KMS-11 (cell line): ENCODE measurements at regions not wholly inside any gene's neighbourhood (a gene's known extent, or its start where the extent isn't known, plus 50 kb on each side); places are given as distances from the start of the nearest gene placed in this dataset.

ENCODE experiments used
- H2AFZ ChIP-seq: fragments of 200-600 bp; sonication (generic); 2 replicates; pipeline ENCODE4 v1.6.1; 2016; ENCODE audit warnings: antibody characterized with exemption, mixed run types, low read depth
- H3K27ac ChIP-seq: fragments of 200-600 bp; sonication (generic); 2 replicates; pipeline ENCODE4 v1.6.1; 2016; ENCODE audit warnings: mild to moderate bottlenecking, mixed run types
- H3K27me3 ChIP-seq: fragments of 200-600 bp; sonication (generic); 2 replicates; pipeline ENCODE4 v1.6.1; 2017; ENCODE audit warnings: mild to moderate bottlenecking, low read depth, mixed run types, moderate library complexity; ENCODE audit not compliant: insufficient read depth
- H3K36me3 ChIP-seq: fragments of 200-600 bp; sonication (generic); 2 replicates; pipeline ENCODE4 v1.6.1; 2017; ENCODE audit warnings: mild to moderate bottlenecking, mixed run types; ENCODE audit not compliant: insufficient read depth
- H3K4me1 ChIP-seq: fragments of 200-600 bp; sonication (generic); 2 replicates; pipeline ENCODE4 v1.6.1; 2016; ENCODE audit warnings: mild to moderate bottlenecking, low read depth, mixed run types; ENCODE audit not compliant: poor library complexity, severe bottlenecking
- H3K4me2 ChIP-seq: fragments of 200-600 bp; sonication (generic); 2 replicates; pipeline ENCODE4 v1.7.0; 2016; ENCODE audit warnings: mild to moderate bottlenecking, mixed run types
- H3K4me3 ChIP-seq: fragments of 200-600 bp; sonication (generic); IDR thresholded peaks from 2 replicates; pipeline ENCODE4 v1.6.1; 2017; ENCODE audit warnings: low read depth, low read length, mixed read lengths; ENCODE audit not compliant: insufficient read depth
- H3K79me2 ChIP-seq: fragments of 200-600 bp; sonication (generic); 2 replicates; pipeline ENCODE4 v1.6.1; 2016; ENCODE audit warnings: low read depth, mixed run types; ENCODE audit not compliant: insufficient read depth
- H3K9ac ChIP-seq: fragments of 200-600 bp; sonication (generic); 2 replicates; pipeline ENCODE4 v1.6.1; 2016; ENCODE audit warnings: mild to moderate bottlenecking, mixed run types
- H4K20me1 ChIP-seq: fragments of 200-600 bp; sonication (generic); 2 replicates; pipeline ENCODE4 v1.6.1; 2016; ENCODE audit warnings: mild to moderate bottlenecking, mixed run types; ENCODE audit not compliant: insufficient read depth
- TF ChIP-seq, protein P1 (sequence below): fragments of 200-600 bp; sonication (generic); conservative IDR thresholded peaks from 2 replicates; pipeline ENCODE4 v1.6.1; 2017; ENCODE audit warnings: low read depth, mild to moderate bottlenecking, antibody characterized with exemption, low read length, moderate library complexity, mixed read lengths

GRCh38 chr10:125227546-125227945 lies 67.2 kb upstream of the CTBP2 start:
- no peaks in the 10 kb centered on the region for H3K27me3 ChIP-seq
- H4K20me1 ChIP-seq: no peaks in the 10 kb centered on the region
- no peaks in the 10 kb centered on the region for H3K36me3 ChIP-seq
- TF ChIP-seq, protein P1, sequence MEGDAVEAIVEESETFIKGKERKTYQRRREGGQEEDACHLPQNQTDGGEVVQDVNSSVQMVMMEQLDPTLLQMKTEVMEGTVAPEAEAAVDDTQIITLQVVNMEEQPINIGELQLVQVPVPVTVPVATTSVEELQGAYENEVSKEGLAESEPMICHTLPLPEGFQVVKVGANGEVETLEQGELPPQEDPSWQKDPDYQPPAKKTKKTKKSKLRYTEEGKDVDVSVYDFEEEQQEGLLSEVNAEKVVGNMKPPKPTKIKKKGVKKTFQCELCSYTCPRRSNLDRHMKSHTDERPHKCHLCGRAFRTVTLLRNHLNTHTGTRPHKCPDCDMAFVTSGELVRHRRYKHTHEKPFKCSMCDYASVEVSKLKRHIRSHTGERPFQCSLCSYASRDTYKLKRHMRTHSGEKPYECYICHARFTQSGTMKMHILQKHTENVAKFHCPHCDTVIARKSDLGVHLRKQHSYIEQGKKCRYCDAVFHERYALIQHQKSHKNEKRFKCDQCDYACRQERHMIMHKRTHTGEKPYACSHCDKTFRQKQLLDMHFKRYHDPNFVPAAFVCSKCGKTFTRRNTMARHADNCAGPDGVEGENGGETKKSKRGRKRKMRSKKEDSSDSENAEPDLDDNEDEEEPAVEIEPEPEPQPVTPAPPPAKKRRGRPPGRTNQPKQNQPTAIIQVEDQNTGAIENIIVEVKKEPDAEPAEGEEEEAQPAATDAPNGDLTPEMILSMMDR: no peak
- no peak overlapping the region for H3K4me3 ChIP-seq
- no peak overlapping the region for H3K4me2 ChIP-seq
- no peaks in the 10 kb centered on the region for H3K4me1 ChIP-seq
- H3K27ac ChIP-seq: no peak overlapping the region
- no peak overlapping the region for H3K9ac ChIP-seq
- H2AFZ ChIP-seq: no peak overlapping the region
- no peaks in the 10 kb centered on the region for H3K79me2 ChIP-seq

GRCh38 chr10:125226823-125227222 lies 66.5 kb upstream of the CTBP2 start:
- Histone ChIP-seq H3K36me3 (no peaks in the 10 kb centered on the region), H3K4me2 (no peak overlapping the region), H3K4me3 (no peak overlapping the region), H3K27me3 (no peaks in the 10 kb centered on the region), H3K27ac (no peak overlapping the region), H4K20me1 (no peaks in the 10 kb centered on the region), H3K79me2 (no peaks in the 10 kb centered on the region), H2AFZ (no peak overlapping the region), H3K9ac (no peak overlapping the region), H3K4me1 (no peaks in the 10 kb centered on the region)
- TF ChIP-seq, protein P1: no peak

DNA sequence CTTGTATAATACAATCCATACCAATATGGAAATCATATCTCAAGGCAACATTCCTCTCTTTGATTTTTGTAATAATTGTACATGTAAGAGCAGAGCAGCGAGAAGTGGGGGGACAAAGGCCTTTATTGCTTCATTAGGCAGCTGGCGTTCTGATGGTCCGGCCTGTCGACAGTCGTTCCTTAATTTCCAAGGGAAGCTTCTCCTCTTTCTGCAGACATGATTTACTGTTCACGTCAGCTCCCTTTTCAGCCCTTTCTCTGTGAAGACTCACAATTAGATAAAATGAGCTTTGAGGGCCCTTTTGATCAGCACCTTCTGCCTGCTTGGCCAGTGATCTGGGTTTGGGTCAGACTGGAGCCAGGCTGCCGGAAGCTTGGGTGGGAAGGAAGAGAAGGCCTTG lies 65.6 kb upstream of the CTBP2 start:
- TF ChIP-seq, protein P1: no peak
- no peak overlapping the region for H3K27ac ChIP-seq

DNA sequence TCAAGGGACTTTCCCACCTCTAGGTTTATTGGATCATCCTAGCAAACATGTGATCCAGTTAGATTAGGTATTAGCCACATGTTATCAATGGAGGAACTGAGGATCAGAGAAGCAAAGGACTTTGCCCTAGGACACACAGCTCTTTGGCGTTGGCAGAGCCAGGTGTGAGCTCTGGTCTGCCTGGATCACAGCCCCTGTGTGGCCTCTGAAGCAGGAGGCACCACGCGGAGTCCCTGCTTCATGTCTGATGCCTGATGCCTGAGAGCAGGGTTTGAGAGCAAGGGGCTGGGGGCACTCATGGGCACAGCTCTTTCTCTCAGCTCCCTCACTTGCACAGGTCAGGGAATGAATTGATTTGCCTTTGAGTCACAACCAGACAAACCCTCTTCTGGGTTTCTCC lies 64.7 kb upstream of the CTBP2 start:
- H3K79me2 ChIP-seq: no peaks in the 10 kb centered on the region
- H3K27me3 ChIP-seq: no peaks in the 10 kb centered on the region
- H3K4me2 ChIP-seq: no peak overlapping the region
- H3K4me1 ChIP-seq: no peaks in the 10 kb centered on the region
- no peak overlapping the region for H3K4me3 ChIP-seq
- no peaks in the 10 kb centered on the region for H4K20me1 ChIP-seq
- H3K9ac ChIP-seq: no peak overlapping the region
- TF ChIP-seq, protein P1: no peak
- H2AFZ ChIP-seq: no peak overlapping the region
- no peaks in the 10 kb centered on the region for H3K36me3 ChIP-seq
- no peak overlapping the region for H3K27ac ChIP-seq

More for the DNA sequence above, 65.6 kb upstream of the CTBP2 start:
- Histone ChIP-seq H3K36me3 (no peaks in the 10 kb centered on the region), H3K9ac (no peak overlapping the region), H2AFZ (no peak overlapping the region), H3K27me3 (no peaks in the 10 kb centered on the region), H3K4me1 (no peaks in the 10 kb centered on the region), H3K79me2 (no peaks in the 10 kb centered on the region), H4K20me1 (no peaks in the 10 kb centered on the region), H3K4me3 (no peak overlapping the region), H3K4me2 (no peak overlapping the region)
